Putamen (tissue), 1 donor: ENCODE measurements at regions not wholly inside any gene's neighbourhood (a gene's known extent, or its start where the extent isn't known, plus 50 kb on each side); places are given as distances from the start of the nearest gene placed in this dataset.
"Not testable (repeated sequence)": the region's sequence is repeated elsewhere in the genome, so short reads cannot be mapped to it uniquely, and the experiment has no call there.

Experiments
- DNase-seq: peaks from one replicate; pipeline ENCODE4 v3.0.0-alpha.2; 2016; ENCODE audit warnings: low spot score

GRCh38 chr12:73017981-73018380 is 745.8 kb downstream of the TRHDE start:
- DNase-seq = no peak

- DNase-seq = no peak
Observed at GRCh38 chr12:73053893-73054292, 781.7 kb downstream of the TRHDE start.

DNA sequence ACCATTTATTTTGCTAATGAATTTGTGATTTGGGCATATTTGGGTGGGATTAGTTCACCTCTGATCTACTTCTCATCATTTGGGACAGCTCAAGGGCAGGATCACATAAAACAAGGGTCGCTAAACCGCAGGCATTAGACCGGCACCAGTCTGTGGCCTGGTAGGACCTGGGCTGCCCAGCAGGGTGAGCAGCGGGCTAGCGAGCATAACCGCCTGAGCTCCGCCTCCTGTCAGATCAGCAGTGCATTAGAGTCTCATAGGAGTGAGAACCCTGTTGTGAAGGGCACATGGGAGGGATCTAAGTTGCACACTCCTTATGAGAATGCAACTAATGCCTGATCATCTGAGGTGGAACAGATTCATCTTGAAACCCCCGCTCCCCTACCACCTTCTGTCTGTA is 785.3 kb downstream of the TRHDE start:
- DNase-seq = no peak

DNA sequence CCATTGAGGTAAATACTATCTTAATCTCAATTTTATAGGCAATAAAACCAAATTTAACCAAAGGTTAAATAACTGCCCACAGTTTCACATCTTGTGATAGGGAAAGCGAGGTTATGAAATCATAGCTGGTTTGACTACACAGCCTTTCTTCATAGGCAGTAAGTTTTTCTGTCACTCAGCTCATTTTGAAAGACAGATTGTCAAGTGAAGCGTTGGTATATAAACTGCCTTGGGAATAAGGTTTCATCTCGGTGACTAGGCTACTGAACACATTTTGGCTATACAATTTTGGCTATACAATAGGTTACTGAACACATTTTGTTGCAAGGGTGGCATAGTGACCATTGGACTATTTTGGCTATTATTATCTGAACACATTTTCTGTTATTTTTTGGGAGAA is 793.7 kb downstream of the TRHDE start:
- no peak for DNase-seq

GRCh38 chr12:73067616-73068015 is 795.4 kb downstream of the TRHDE start:
- DNase-seq = no peak

- DNase-seq = no peak
Observed at GRCh38 chr12:73072214-73072613, 800.0 kb downstream of the TRHDE start.

DNA sequence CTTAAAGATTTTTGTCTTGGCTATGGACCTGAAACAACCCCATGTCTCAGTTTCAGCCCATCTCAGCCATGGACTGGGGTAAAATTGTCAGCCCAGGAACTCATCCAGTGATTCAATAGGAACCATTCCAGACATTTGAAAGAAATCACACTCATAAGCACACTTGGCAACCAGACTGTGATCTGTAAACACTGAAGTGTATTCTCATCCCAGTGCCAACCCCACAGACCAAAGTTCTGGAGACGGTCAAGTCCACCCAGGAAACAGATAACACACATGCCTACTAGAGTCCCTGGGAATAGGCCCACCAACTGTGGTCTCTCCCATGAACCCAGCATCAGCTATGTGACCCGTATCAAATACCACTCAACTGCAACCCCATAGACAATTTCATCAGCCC is 804.6 kb downstream of the TRHDE start:
- DNase-seq = no peak

DNA sequence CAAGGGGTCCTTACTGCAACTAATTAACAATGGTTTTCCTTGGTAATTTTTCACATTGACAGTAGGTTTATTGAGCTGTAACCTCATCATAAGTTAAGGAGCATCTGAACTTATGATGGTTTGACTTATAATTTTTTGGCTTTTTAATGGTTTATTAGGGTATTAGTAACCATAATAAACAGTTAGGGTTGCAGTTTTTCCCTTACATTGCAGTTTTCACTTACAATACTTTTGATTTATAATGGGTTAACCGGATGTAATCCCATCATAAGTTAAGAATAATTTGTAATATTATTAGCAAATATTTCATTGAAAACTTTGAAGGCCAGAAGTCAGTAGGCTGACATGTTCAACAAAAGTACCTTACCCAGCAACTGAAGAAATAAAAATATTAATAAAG is 811.6 kb downstream of the TRHDE start:
- DNase-seq = no peak

DNA sequence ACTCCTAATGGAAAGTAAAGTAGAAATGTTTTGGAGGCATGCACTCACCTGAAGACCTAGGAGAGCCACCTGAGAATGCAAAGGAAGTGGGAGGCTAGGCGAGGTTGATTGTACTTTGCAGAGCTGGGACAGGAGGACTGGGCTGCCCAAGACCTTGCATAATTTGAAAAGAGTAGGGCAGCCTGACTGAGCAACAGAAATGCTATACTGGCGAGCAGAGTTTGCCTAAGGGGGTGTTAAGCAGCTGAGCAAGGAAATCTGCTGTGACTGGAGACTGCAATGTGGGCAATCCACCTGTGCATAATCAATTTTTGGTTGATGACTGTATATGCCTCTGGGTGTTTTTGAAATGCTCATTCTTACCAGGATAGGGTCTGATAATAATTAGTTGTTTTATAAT is 834.1 kb downstream of the TRHDE start:
- no peak for DNase-seq

- DNase-seq = no peak
Observed at GRCh38 chr12:73106896-73107295, 834.7 kb downstream of the TRHDE start.

GRCh38 chr12:73110816-73111215 is 838.6 kb downstream of the TRHDE start:
- DNase-seq = no peak

- no peak for DNase-seq
Observed at GRCh38 chr12:73112035-73112816, 840.1 kb downstream of the TRHDE start.

- no peak for DNase-seq
Observed at GRCh38 chr12:73124480-73124879, 852.3 kb downstream of the TRHDE start.

DNA sequence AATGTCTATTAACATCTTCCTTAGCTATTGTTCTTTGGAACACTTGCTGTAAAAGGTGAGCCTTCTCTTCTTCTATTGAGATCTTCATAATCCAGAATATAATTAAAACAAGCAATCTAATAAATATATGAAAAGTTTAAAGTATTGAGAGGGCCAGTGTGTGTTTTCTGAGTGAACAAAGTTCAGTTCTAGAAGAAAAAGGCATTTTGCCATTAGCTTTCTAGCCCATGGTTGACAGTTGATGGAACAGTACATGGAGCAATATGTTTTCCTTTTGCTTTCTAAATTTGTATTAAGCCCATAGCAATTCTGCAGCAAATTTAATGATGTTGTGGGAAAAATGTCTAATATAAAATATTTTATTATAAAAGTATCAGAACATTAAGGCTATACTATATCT is 853.0 kb downstream of the TRHDE start:
- no peak for DNase-seq

- no peak for DNase-seq
Observed at GRCh38 chr12:73136386-73136785, 864.2 kb downstream of the TRHDE start.

DNA sequence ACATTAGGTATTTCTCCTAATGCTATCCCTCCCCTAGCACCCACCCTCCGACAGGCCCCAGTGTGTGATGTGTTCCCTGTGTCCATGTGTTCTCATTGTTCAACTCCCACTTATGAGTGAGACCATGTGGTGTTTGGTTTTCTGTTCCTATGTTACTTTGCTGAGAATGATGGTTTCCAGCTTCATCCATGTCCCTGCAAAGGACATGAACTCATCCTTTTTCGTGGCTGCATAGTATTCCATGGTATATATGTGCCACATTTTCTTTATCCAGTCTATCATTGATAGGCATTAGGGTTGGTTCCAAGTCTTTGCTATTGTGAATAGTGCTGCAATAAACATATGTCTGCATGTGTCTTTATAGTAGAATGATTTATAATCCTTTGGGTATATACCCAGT is 867.5 kb downstream of the TRHDE start:
- not testable (repeated sequence) for DNase-seq

- DNase-seq = no peak
Observed at GRCh38 chr12:73158341-73158740, 886.2 kb downstream of the TRHDE start.

DNA sequence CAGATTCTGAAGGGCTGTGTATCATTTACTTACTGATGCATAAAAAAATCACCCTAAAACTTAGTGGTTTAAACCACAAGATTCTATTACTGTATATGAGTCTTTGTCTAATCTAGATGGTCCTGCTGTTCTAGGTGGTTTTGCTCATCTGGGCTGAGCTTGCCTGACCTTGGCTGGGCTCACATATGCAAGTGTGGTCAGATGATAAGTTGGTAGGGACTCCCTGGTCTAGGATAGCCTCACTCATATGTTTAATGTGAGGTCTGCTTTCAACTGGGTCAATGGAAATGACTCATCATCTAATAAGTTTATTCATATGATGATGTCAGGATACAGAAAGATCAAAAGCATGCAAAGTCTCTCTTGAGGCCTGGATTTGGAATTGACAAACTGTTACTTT is 887.8 kb downstream of the TRHDE start:
- no peak for DNase-seq

DNA sequence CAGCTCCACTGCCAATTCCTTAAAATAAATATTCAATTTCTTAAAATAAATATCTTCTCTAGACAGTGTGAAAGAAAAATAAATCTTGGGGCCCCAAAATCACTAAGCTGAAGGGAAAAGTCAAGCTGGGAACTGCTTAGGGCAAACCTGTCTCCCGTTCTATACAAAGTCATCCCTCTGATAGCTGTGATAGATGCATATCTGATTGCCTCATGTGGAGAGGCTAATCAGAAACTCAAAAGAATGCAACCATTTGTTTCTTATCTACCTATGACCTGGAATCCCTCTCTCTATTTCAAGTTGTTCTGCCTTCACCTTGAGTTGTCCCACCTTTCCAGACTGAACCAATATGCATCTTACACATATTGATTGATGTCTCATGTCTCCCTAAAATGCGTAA is 889.8 kb downstream of the TRHDE start:
- no peak for DNase-seq

- no peak for DNase-seq
Observed at GRCh38 chr12:73180734-73181133, 908.6 kb downstream of the TRHDE start.

DNA sequence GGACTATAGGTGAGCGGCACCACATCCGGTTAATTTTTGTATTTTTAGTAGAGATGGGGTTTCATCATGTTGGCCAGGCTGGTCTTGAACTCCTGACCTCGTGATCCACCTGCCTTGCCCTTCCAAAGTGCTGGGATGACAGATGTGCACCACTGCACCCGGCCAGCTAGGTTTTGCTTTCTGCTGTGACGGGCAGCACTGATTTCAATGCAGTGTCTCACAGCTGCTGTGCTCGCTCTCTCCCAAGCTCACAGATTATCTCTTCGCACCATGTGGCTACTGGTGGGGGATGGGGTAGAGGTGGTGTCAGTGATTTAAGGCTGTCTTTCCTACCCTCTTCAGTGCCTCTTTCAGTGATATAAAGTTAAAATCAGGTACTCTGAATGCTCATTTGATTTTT is 909.1 kb downstream of the TRHDE start:
- no peak for DNase-seq

DNA sequence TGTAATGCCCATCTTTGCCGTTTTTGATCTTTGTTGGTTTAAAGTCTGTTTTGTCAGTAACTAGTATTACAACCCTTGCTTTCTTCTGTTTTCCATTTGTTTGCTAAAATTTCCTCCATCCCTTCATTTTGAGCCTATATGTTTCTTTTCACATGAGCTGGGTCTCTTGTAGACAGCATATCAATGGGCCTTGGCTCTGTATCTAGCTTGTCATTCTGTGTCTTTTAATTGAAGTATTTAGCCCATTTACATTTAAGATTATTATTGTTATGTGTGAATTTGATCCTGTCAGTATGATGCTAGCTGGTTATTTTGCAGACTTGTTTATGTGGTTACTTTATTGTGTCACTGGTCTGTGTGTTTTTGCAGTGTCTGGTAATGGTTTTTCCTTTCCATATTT is 913.2 kb downstream of the TRHDE start:
- DNase-seq = no peak

GRCh38 chr12:73186272-73186671 is 914.1 kb downstream of the TRHDE start:
- no peak for DNase-seq

- no peak for DNase-seq
Observed at GRCh38 chr12:73187765-73188164, 915.6 kb downstream of the TRHDE start.
